ENCODE measurements at regions not wholly inside any gene's neighbourhood (a gene's known extent, or its start where the extent isn't known, plus 50 kb on each side); places are given as distances from the start of the nearest gene placed in this dataset.

DNA sequence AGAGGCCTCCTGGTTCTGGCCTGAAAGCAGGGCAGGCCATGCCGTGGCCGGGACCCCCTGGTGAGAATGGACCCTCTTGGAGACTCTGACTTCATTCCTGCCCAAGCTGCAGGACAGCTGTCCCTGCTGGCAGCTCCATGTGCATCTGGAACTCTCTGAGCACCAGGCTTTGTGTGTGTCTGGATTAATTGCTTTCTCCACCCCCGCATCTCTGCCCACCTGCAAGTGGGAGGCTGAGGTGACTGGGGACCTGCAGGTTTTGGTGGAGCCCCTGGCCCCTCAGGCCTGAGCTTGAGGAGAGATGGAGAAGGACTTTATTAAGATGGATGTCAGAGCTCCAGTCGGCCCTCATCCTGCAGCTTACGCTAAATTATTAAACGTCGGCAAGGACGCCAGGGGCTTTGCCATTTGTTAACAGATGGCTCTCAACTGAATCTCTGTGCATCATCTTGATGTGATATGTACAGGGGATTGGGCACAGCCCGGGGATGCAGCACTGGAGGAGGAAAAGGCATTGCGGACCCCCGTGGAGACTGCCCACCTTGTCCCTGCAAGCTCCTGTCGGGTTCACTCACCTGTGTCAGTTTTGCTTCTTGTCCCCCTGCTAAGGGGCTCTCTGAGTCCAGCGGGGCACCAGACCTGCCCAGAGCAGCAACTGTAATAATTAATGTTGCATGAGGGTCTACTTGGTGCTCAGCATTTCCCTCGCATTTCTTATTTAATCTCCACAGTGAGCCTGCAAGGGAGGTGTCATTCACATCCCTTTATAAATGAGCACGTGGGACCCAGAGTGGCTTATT lies 154.1 kb upstream of the RPL38 start:
- TF ChIP-seq CTCF (IDR thresholded peaks at IDR 0.05) (no peak), EP300 (IDR thresholded peaks at IDR 0.05) (no peak), POLR2AphosphoS5 (IDR thresholded peaks at IDR 0.05) (no peak), POLR2A (IDR thresholded peaks at IDR 0.05) (no peak)
- Histone ChIP-seq H3K4me1 (no peaks in the 10 kb centered on the region), H3K4me3 (no peak overlapping the region), H3K27me3 (peaks cover 0 to 53% (median 0%) of the 10 kb centered on the region in 3 donors), H3K27ac (no peak overlapping the region), H3K36me3 (no peaks in the 10 kb centered on the region), H3K9me3 (no peaks in the 10 kb centered on the region)
- intact Hi-C loops (cut with DNase I), result loop anchor here (10.0 kb wide), 1 partner anchor 55 kb away; no protein-coding TSS in a partner anchor
- no peak for DNase-seq
- 81% methylated on average over 15 of the region's 15 CpGs for WGBS, 2 donors

- Histone ChIP-seq H3K27me3 (peaks cover 0 to 54% (median 0%) of the 10 kb centered on the region in 3 donors), H3K36me3 (no peaks in the 10 kb centered on the region), H3K4me1 (no peaks in the 10 kb centered on the region), H3K9me3 (no peaks in the 10 kb centered on the region), H3K4me3 (no peak overlapping the region), H3K27ac (no peak overlapping the region)
- TF ChIP-seq CTCF (IDR thresholded peaks at IDR 0.05), result no peak
- no peak for TF ChIP-seq EP300 (IDR thresholded peaks at IDR 0.05)
- no peak for TF ChIP-seq POLR2AphosphoS5 (IDR thresholded peaks at IDR 0.05)
- TF ChIP-seq POLR2A (IDR thresholded peaks at IDR 0.05), result no peak
- DNase-seq, result no peak
- 33 to 64% methylated on average over 10 of the region's 10 CpGs for WGBS, 2 donors
- intact Hi-C loops (cut with DNase I), result loop anchor here (10.0 kb wide), 1 partner anchor 55 kb away; no protein-coding TSS in a partner anchor
These were observed 153.5 kb upstream of the RPL38 start for GRCh38 chr17:74049967-74050458.

DNA sequence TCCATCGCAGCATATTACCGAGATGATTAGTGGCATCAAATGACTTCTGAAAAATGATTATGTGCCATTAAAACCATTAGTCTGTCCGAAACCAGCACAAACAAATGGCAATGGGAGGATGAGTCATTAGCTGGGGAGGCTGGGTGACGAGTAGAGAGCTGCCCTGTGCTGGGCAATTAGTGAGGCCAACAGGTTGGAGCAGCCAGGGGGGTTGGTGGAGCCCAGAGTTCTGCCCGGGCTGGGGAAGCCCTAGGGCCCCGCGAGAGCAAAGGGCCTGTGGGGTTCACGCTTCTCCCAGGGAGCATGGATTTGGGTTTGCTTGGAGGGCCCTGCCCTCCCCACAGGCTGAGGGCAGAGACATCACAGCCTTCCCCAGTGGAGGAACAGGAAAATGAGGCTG lies 152.1 kb upstream of the RPL38 start:
- WGBS, 2 donors, result 72 to 83% methylated on average over 8 of the region's 8 CpGs
- TF ChIP-seq CTCF (IDR thresholded peaks at IDR 0.05) (no peak), POLR2AphosphoS5 (IDR thresholded peaks at IDR 0.05) (no peak), POLR2A (IDR thresholded peaks at IDR 0.05) (no peak), EP300 (IDR thresholded peaks at IDR 0.05) (no peak)

DNA sequence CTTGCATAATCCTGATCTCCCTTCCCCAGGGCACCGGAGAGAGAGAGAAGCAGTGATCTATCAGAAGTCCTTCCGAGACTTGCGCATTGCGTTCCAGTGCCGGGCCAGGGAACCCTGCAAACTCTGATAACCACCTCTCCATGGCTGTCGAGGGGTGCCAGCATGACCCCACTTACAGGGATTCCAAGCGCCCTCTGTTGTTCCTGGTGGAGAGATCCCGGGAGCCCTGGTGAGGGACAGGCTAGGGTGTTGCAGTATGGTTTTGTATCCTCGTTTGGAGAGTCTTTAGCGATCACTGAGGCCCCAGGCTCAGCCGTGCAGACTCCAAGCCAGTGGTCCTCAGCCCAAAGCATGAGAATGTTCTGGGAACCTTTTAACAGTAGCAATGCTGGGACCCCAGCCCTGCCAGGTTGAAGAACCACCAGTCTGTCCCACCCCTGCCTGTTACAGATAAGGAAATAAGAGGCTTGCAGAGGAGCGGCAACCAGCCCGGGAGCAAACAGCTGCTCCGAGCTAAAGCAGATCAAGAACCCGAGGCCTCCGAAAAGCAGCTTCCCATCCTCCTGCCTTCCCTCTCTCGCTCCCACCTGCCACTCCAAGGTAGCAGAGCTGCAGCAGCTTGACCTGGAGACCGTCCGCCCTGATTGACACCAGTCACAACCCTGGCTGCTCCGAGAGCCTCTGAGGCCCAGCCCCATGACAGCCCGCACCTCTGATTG lies 150.3 kb upstream of the RPL38 start:
- Histone ChIP-seq H3K36me3 (no peaks in the 10 kb centered on the region), H3K27me3 (peaks cover 0 to 69% (median 4%) of the 10 kb centered on the region in 3 donors), H3K9me3 (no peaks in the 10 kb centered on the region), H3K27ac (no peak overlapping the region), H3K4me3 (no peak overlapping the region), H3K4me1 (no peaks in the 10 kb centered on the region)
- DNase-seq, result no peak
- WGBS, 2 donors, result 56 to 65% methylated on average over 21 of the region's 21 CpGs
- TF ChIP-seq POLR2AphosphoS5 (IDR thresholded peaks at IDR 0.05), result no peak
- no peak for TF ChIP-seq EP300 (IDR thresholded peaks at IDR 0.05)
- TF ChIP-seq POLR2A (IDR thresholded peaks at IDR 0.05), result no peak
- no peak for TF ChIP-seq CTCF (IDR thresholded peaks at IDR 0.05)
- intact Hi-C loops (cut with DNase I), result no loop called here

More for the DNA sequence above, 152.1 kb upstream of the RPL38 start:
- no peak for DNase-seq
- Histone ChIP-seq H3K4me3 (no peak overlapping the region), H3K27ac (no peak overlapping the region), H3K27me3 (peaks cover 0 to 60% (median 0%) of the 10 kb centered on the region in 3 donors), H3K9me3 (no peaks in the 10 kb centered on the region), H3K36me3 (no peaks in the 10 kb centered on the region), H3K4me1 (no peaks in the 10 kb centered on the region)
- intact Hi-C loops (cut with DNase I), result no loop called here
